GM12878 (cell line): ENCODE measurements at regions not wholly inside any gene's neighbourhood (a gene's known extent, or its start where the extent isn't known, plus 50 kb on each side); places are given as distances from the start of the nearest gene placed in this dataset.

Source experiments
- ATAC-seq: fragments of 200-7000 bp; cut with Tn5 transposase; 3 replicates; pipeline ENCODE4 v1.9.1; 2020; ENCODE audit warnings: mild to moderate bottlenecking, moderate library complexity
- BruUV-seq: library from RNA; stranded (reverse); fragments of 400-500 nt; replicated peaks from 2 replicates; lab custom pipeline; 2021; lab: Mats Ljungman, UMichigan
- CTCF ChIA-PET: fragments of 300-600 bp; sonication (Branson Sonifier 250); formaldehyde crosslinking; extraction: SDS; loops from one replicate; lab custom pipeline; 2021; ENCODE audit warnings: inconsistent platforms; lab: Yijun Ruan, JAX
- POLR2A ChIA-PET: fragments of 350-600 bp; formaldehyde crosslinking; extraction: SDS; loops from one replicate; lab custom pipeline; 2021; ENCODE audit warnings: inconsistent platforms; lab: Charles Lee
- RAD21 ChIA-PET: fragments of 300-600 bp; sonication (Branson Sonifier 250); formaldehyde crosslinking; loops from one replicate; lab custom pipeline; 2023; ENCODE audit warnings: antibody characterized with exemption; ENCODE audit not compliant: unreplicated experiment; lab: Charles Lee
- SMC1A ChIA-PET: fragments of 300-600 bp; sonication (Branson Sonifier 250); formaldehyde crosslinking; loops from one replicate; lab custom pipeline; 2023; ENCODE audit not compliant: unreplicated experiment, uncharacterized antibody; lab: Charles Lee
- DNase-seq: peaks from one replicate; pipeline ENCODE4 v3.0.0-alpha.2; 2011; ENCODE audit warnings: low read depth, low spot score
- FAIRE-seq: peaks from 3 replicates; lab custom pipeline; 2011; peaks lifted over from hg19 to GRCh38; lab: Jason Lieb, UNC
- H2AFZ ChIP-seq: 2 replicates; pipeline ENCODE4 v1.6.0; 2011; ENCODE audit warnings: low read depth, low read length, control low read depth; ENCODE audit not compliant: control insufficient read depth
- H3K27ac ChIP-seq: 2 replicates; pipeline ENCODE4 v1.5.1; 2011; ENCODE audit warnings: control low read depth; ENCODE audit not compliant: control insufficient read depth, insufficient read depth
- H3K27me3 ChIP-seq, 2 experiments: replicated peaks in 1 of 2; 2 replicates each; pipeline versions ENCODE4 v1.6.0 to v1.6.1; 2011; ENCODE audit warnings: low read length in 1 of 2; ENCODE audit not compliant: control insufficient read depth in 2 of 2, insufficient read depth in 2 of 2
- H3K36me3 ChIP-seq, 2 experiments: 2 replicates each; pipeline ENCODE4 v1.5.1; 2011; ENCODE audit warnings: low read length in 1 of 2; ENCODE audit not compliant: control insufficient read depth in 2 of 2, insufficient read depth in 2 of 2
- H3K4me1 ChIP-seq: 2 replicates; pipeline ENCODE4 v1.6.1; 2011; ENCODE audit warnings: mild to moderate bottlenecking, low read length, moderate library complexity, mixed read lengths; ENCODE audit not compliant: control insufficient read depth, insufficient read depth
- H3K4me2 ChIP-seq: 2 replicates; pipeline ENCODE4 v1.6.0; 2011; ENCODE audit warnings: control low read depth; ENCODE audit not compliant: control insufficient read depth, insufficient read depth
- H3K4me3 ChIP-seq: fragments of 200-600 bp; sonication (generic); 2 replicates; pipeline ENCODE4 v1.5.1; 2016
- H3K79me2 ChIP-seq: 2 replicates; pipeline ENCODE4 v1.6.0; 2011; ENCODE audit warnings: low read length; ENCODE audit not compliant: control insufficient read depth, insufficient read depth
- H3K9ac ChIP-seq: 2 replicates; pipeline ENCODE4 v1.8.0; 2011; ENCODE audit warnings: low read length, control low read depth, mixed read lengths; ENCODE audit not compliant: control insufficient read depth, insufficient read depth
- H3K9me3 ChIP-seq: replicated peaks from 3 replicates; pipeline ENCODE4 v1.5.1; 2011; ENCODE audit warnings: mild to moderate bottlenecking, low read length; ENCODE audit not compliant: control insufficient read depth, insufficient read depth
- H4K20me1 ChIP-seq: 2 replicates; pipeline ENCODE4 v1.6.0; 2011; ENCODE audit not compliant: control insufficient read depth, insufficient read depth
- MTA2 ChIP-seq: fragments of 450-650 bp; IDR thresholded peaks from 2 replicates; pipeline ENCODE4 v1.6.1; 2016; ENCODE audit warnings: low read depth, mild to moderate bottlenecking, moderate library complexity
- MTA3 ChIP-seq: IDR thresholded peaks from 2 replicates; pipeline ENCODE4 v1.6.1; 2012; ENCODE audit warnings: low read length, inconsistent platforms, borderline replicate concordance
- NRF1 ChIP-seq: conservative IDR thresholded peaks from 2 replicates; pipeline ENCODE4 v1.6.1; 2011; ENCODE audit warnings: mild to moderate bottlenecking, low read depth, low read length, improper control_type of control experiment
- SMAD1 ChIP-seq: fragments of 450-650 bp; IDR thresholded peaks from 2 replicates; pipeline ENCODE4 v1.6.1; 2018; ENCODE audit warnings: mild to moderate bottlenecking, low read depth; ENCODE audit not compliant: partially characterized antibody
- TAF1 ChIP-seq: IDR thresholded peaks from 2 replicates; pipeline ENCODE4 v1.6.1; 2011; ENCODE audit warnings: mild to moderate bottlenecking, low read depth, low read length, borderline replicate concordance
- whole genome bisulfite sequencing: methylation state at CpG from one replicate; pipeline ENCODE4 v1.1.6; 2016; ENCODE audit warnings: low lambda C conversion rate; ENCODE audit not compliant: insufficient replicate concordance, insufficient coverage; ENCODE audit errors: missing lambda C conversion rate; 5-methylcytosine and 5-hydroxymethylcytosine counted together
- in situ Hi-C: fragments of 300-500 bp; cut with MboI; formaldehyde crosslinking; loops from 9 replicates; pipeline ENCODE4 v1.14.3; 2018; ENCODE audit warnings: mixed read lengths
- intact Hi-C: fragments of 100-400 bp; cut with micrococcal nuclease; formaldehyde crosslinking; loops from one replicate; pipeline ENCODE4 v1.14.2; 2022; ENCODE audit not compliant: unreplicated experiment
- TF ChIP-seq, protein P1 (sequence below): fragments of 450-650 bp; IDR thresholded peaks from 2 replicates; pipeline ENCODE4 v1.6.1; 2017; ENCODE audit warnings: low read depth, mild to moderate bottlenecking, moderate library complexity
- TF ChIP-seq, protein P2 (sequence below): fragments of 150-350 bp; IDR thresholded peaks from 2 replicates; pipeline ENCODE4 v1.6.1; 2016; ENCODE audit warnings: low read depth, low read length
- TF ChIP-seq, protein P3 (sequence below): fragments of 450-650 bp; formaldehyde crosslinking; IDR thresholded peaks from 2 replicates; pipeline ENCODE4 v1.4.0; 2022; ENCODE audit warnings: mild to moderate bottlenecking, moderate library complexity

DNA sequence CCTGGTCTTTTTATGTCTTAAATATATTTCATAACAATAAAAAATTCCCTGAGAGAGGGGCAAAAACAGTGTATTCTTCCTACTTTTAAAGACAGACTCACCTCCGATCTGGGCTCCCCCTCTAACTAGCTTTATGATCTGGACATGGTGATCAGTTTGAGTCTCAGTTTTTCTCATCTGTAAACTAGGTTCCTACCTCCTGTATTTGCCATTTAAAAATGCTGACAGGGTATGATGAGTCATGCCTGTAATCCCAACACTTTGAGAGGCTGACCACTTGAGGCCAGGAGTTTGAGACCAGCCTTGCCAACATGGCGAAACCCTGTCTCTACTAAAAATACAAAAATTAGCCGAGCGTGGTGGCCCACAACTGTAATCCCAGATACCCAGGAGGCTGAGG, 114.8 kb upstream of the LHX5 start:
- DNase-seq, result no peak
- H3K9ac ChIP-seq, result no peak overlapping the region
- no peak overlapping the region for H3K4me3 ChIP-seq
- no peak overlapping the region for H3K27ac ChIP-seq
- H2AFZ ChIP-seq, result no peak overlapping the region
- H3K36me3 ChIP-seq, result no peaks in the 10 kb centered on the region
- no peak for FAIRE-seq
- no TSS peak for BruUV-seq
- ChIA-PET POLR2A (no interaction called here), CTCF (no interaction called here), RAD21 (no interaction called here), SMC1A (no interaction called here)
- WGBS, result 44% methylated on average over 4 of the region's 4 CpGs
- H3K4me1 ChIP-seq, result no peaks in the 10 kb centered on the region
- in situ Hi-C loops (no loop called here), intact Hi-C loops (no loop called here)
- H4K20me1 ChIP-seq, result no peaks in the 10 kb centered on the region
- H3K27me3 ChIP-seq, result no peaks in the 10 kb centered on the region
- no peak for ATAC-seq
- TF ChIP-seq MTA3 (no peak), TAF1 (no peak), SMAD1 (no peak)
- TF ChIP-seq, protein P1, sequence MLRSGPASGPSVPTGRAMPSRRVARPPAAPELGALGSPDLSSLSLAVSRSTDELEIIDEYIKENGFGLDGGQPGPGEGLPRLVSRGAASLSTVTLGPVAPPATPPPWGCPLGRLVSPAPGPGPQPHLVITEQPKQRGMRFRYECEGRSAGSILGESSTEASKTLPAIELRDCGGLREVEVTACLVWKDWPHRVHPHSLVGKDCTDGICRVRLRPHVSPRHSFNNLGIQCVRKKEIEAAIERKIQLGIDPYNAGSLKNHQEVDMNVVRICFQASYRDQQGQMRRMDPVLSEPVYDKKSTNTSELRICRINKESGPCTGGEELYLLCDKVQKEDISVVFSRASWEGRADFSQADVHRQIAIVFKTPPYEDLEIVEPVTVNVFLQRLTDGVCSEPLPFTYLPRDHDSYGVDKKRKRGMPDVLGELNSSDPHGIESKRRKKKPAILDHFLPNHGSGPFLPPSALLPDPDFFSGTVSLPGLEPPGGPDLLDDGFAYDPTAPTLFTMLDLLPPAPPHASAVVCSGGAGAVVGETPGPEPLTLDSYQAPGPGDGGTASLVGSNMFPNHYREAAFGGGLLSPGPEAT, result no peak
- no peak overlapping the region for H3K4me2 ChIP-seq
- no peaks in the 10 kb centered on the region for H3K79me2 ChIP-seq
- H3K9me3 ChIP-seq, result no peaks in the 10 kb centered on the region

DNA sequence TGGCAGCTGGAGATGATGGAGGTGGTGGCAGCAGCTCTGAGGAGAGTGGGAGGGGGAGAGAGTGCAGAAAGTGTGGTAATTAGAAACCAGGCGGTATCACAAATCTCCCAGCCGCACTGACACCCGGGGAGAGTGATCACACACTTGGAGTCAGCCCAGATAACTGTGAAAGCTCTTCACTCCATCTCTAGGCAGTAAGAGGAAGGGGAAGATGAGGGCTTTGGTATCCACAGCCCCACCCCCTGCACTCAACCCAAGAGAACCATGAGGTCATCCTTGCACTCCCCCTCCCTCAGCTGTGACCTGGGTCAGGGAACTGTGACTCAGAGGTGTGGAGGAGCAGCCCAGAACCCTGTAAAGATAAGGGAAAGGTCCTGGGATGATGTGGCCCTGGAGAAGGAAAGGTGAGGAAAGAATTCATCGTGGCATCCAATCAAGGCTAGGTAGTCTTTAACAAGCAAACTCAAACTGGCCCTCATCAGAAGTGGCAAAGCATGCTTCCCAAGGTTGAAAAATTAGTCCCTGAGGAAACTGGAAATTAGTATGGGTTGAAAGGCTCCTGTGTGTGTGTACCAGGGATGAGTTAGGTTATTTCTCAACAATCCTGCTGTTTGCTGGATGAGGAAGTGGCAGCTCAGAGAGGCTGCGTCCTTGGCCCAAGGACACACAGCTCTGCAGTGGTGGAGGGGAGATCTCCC, 111.0 kb upstream of the LHX5 start:
- ATAC-seq (no peak), FAIRE-seq (no peak)
- 26% methylated on average over 5 of the region's 5 CpGs for WGBS
- TF ChIP-seq NRF1 (no peak), MTA2 (no peak)
- TF ChIP-seq, protein P2, sequence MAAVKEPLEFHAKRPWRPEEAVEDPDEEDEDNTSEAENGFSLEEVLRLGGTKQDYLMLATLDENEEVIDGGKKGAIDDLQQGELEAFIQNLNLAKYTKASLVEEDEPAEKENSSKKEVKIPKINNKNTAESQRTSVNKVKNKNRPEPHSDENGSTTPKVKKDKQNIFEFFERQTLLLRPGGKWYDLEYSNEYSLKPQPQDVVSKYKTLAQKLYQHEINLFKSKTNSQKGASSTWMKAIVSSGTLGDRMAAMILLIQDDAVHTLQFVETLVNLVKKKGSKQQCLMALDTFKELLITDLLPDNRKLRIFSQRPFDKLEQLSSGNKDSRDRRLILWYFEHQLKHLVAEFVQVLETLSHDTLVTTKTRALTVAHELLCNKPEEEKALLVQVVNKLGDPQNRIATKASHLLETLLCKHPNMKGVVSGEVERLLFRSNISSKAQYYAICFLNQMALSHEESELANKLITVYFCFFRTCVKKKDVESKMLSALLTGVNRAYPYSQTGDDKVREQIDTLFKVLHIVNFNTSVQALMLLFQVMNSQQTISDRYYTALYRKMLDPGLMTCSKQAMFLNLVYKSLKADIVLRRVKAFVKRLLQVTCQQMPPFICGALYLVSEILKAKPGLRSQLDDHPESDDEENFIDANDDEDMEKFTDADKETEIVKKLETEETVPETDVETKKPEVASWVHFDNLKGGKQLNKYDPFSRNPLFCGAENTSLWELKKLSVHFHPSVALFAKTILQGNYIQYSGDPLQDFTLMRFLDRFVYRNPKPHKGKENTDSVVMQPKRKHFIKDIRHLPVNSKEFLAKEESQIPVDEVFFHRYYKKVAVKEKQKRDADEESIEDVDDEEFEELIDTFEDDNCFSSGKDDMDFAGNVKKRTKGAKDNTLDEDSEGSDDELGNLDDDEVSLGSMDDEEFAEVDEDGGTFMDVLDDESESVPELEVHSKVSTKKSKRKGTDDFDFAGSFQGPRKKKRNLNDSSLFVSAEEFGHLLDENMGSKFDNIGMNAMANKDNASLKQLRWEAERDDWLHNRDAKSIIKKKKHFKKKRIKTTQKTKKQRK, result no peak
- TF ChIP-seq, protein P3, sequence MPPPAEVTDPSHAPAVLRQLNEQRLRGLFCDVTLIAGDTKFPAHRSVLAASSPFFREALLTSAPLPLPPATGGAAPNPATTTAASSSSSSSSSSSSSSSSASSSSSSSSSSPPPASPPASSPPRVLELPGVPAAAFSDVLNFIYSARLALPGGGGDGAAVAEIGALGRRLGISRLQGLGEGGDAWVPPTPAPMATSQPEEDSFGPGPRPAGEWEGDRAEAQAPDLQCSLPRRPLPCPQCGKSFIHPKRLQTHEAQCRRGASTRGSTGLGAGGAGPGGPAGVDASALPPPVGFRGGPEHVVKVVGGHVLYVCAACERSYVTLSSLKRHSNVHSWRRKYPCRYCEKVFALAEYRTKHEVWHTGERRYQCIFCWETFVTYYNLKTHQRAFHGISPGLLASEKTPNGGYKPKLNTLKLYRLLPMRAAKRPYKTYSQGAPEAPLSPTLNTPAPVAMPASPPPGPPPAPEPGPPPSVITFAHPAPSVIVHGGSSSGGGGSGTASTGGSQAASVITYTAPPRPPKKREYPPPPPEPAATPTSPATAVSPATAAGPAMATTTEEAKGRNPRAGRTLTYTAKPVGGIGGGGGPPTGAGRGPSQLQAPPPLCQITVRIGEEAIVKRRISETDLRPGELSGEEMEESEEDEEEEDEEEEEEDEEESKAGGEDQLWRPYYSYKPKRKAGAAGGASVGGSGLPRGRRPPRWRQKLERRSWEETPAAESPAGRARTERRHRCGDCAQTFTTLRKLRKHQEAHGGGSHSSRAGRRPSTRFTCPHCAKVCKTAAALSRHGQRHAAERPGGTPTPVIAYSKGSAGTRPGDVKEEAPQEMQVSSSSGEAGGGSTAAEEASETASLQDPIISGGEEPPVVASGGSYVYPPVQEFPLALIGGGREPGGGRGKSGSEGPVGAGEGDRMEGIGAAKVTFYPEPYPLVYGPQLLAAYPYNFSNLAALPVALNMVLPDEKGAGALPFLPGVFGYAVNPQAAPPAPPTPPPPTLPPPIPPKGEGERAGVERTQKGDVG (CRISPR knock-in tag), result no peak

More for the DNA sequence above, 111.0 kb upstream of the LHX5 start:
- Histone ChIP-seq H2AFZ (no peak overlapping the region), H3K79me2 (no peaks in the 10 kb centered on the region), H4K20me1 (no peaks in the 10 kb centered on the region), H3K4me1 (no peaks in the 10 kb centered on the region), H3K9ac (no peak overlapping the region), H3K4me3 (no peak overlapping the region), H3K36me3 (no peaks in the 10 kb centered on the region), H3K27ac (no peak overlapping the region), H3K9me3 (no peaks in the 10 kb centered on the region), H3K27me3 (no peaks in the 10 kb centered on the region), H3K4me2 (no peak overlapping the region)
- SMC1A ChIA-PET, result no interaction called here
- POLR2A ChIA-PET, result interaction anchor here (0.6 kb wide), 1 partner anchor 25 kb away, joined by 6 read pairs; no protein-coding TSS in a partner anchor
- CTCF ChIA-PET, result no interaction called here
- intact Hi-C loops (no loop called here), in situ Hi-C loops (no loop called here)
- no peak for DNase-seq
- no TSS peak for BruUV-seq
- RAD21 ChIA-PET, result no interaction called here
